ENCODE measurements at regions not wholly inside any gene's neighbourhood (a gene's known extent, or its start where the extent isn't known, plus 50 kb on each side); places are given as distances from the start of the nearest gene placed in this dataset.

GRCh38 chr12:48265777-48266176 is 62.7 kb upstream of the OR10AD1 start:
- TF ChIP-seq CTCF (IDR thresholded peaks at IDR 0.05): no peak
- no peak for TF ChIP-seq ZFX (IDR thresholded peaks at IDR 0.05; ENCODE audit: borderline replicate concordance)

Measured in 22Rv1 (cell line).